ENCODE measurements at regions not wholly inside any gene's neighbourhood (a gene's known extent, or its start where the extent isn't known, plus 50 kb on each side); places are given as distances from the start of the nearest gene placed in this dataset.
"Not testable (repeated sequence)": the region's sequence is repeated elsewhere in the genome, so short reads cannot be mapped to it uniquely, and the experiment has no call there.

DNA sequence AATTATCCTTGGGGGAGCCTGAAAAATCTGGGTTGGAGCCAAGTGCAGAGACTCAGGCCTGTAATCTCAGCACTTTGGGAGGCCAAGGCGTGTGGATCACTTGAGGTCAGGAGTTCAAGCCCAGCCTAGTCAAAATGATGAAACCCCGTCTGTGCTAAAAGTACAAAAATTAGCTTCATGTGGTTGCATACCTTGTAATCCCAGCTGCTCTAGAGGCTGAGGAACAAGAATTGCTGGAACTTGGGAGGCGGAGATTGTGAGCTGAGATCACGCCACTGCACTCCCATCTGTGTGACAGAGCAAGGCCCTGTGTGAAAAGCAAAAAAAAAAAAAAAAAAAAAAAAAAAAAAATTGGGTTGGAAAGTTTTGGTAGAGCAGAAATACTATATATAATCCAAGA, 1563.6 kb upstream of the PRMT6 start:
- no peak overlapping the region for H3K27ac ChIP-seq (ENCODE audit: low read depth, low read length)
- H3K27me3 ChIP-seq (ENCODE audit: control insufficient read depth in 1 of 2, insufficient read depth in 2 of 2, low read length in 2 of 2), result no peaks in the 10 kb centered on the region
- H3K9ac ChIP-seq (ENCODE audit: low read length), result no peak overlapping the region
- no peak overlapping the region for H3K4me3 ChIP-seq (ENCODE audit: low read depth in 1 of 2, low read length in 2 of 2)
- H3K36me3 ChIP-seq (ENCODE audit: insufficient read depth, low read length), result no peaks in the 10 kb centered on the region
- no peaks in the 10 kb centered on the region for H3K4me1 ChIP-seq (ENCODE audit: insufficient read depth, low read length)
- H3K9me3 ChIP-seq (ENCODE audit: low read length), result no peaks in the 10 kb centered on the region

DNA sequence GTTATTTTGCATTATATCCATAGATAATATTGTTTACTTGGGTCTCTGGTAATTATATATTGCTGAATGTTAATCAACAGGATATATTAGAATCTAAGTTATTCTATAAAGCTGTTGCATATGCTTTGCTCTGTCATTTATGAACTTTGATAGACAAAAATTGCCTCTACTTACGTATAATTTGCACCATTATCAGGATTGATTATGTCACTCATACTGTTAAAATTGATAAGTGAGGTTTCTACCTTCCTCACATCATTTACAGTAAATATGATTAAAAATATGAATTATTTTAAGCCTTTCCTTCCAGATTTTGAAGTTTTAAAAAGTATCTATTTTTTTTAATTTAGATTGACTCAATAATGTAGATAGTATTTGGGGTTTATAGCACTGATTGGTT, 1540.4 kb upstream of the PRMT6 start:
- Histone ChIP-seq H3K27me3 (ENCODE audit: control insufficient read depth in 1 of 2, insufficient read depth in 2 of 2, low read length in 2 of 2) (no peaks in the 10 kb centered on the region), H3K4me1 (ENCODE audit: insufficient read depth, low read length) (no peaks in the 10 kb centered on the region), H3K27ac (ENCODE audit: low read depth, low read length) (no peak overlapping the region), H3K9me3 (ENCODE audit: low read length) (no peaks in the 10 kb centered on the region), H3K9ac (ENCODE audit: low read length) (no peak overlapping the region), H3K36me3 (ENCODE audit: insufficient read depth, low read length) (no peaks in the 10 kb centered on the region), H3K4me3 (ENCODE audit: low read depth in 1 of 2, low read length in 2 of 2) (no peak overlapping the region)

DNA sequence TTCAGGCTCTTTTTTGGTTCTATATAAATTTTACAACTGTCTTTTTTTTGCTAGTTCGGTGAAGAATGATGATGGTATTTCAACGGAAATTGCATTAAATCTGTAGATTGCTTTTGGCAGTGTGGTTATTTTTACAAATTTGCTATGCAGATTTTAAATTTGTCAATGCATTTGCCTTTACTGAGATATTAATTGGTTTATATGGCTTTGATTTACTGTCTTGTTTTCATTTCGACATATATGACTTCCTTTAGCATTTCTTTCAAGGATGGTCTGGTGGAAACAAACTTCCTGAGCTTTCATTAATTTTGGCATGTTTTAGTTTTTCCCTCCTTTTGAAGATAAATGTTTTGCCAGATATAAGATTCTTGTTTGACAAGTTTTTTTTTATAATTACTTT, 1522.5 kb upstream of the PRMT6 start:
- no peaks in the 10 kb centered on the region for H3K4me1 ChIP-seq (ENCODE audit: insufficient read depth, low read length)
- H3K27me3 ChIP-seq (ENCODE audit: control insufficient read depth in 1 of 2, insufficient read depth in 2 of 2, low read length in 2 of 2), result no peaks in the 10 kb centered on the region
- no peak overlapping the region for H3K9ac ChIP-seq (ENCODE audit: low read length)
- no peak overlapping the region for H3K4me3 ChIP-seq (ENCODE audit: low read depth in 1 of 2, low read length in 2 of 2)
- no peaks in the 10 kb centered on the region for H3K36me3 ChIP-seq (ENCODE audit: insufficient read depth, low read length)
- H3K27ac ChIP-seq (ENCODE audit: low read depth, low read length), result no peak overlapping the region
- no peaks in the 10 kb centered on the region for H3K9me3 ChIP-seq (ENCODE audit: low read length)

DNA sequence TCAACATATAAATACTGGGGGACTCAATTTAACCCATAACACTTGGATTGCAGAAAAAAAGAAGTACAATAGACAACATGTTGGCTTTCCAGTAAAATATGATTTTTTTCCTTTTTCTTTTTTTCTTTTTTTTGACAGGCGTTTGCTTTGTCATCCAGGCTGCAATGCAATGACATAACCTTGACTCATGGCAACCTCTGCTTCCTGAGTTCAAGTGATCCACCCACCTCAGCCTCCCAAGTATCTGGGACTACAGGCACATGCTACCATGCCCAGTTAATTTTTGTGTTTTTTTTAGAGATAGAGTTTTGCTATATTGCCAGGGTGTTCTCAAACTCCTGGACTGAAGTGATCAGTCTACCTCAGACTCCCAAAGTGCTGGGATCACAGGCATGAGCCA, 1512.0 kb upstream of the PRMT6 start:
- Histone ChIP-seq H3K4me3 (ENCODE audit: low read depth in 1 of 2, low read length in 2 of 2) (no peak overlapping the region), H3K27me3 (ENCODE audit: control insufficient read depth in 1 of 2, insufficient read depth in 2 of 2, low read length in 2 of 2) (no peaks in the 10 kb centered on the region), H3K9ac (ENCODE audit: low read length) (no peak overlapping the region), H3K27ac (ENCODE audit: low read depth, low read length) (no peak overlapping the region), H3K9me3 (ENCODE audit: low read length) (no peaks in the 10 kb centered on the region), H3K36me3 (ENCODE audit: insufficient read depth, low read length) (no peaks in the 10 kb centered on the region), H3K4me1 (ENCODE audit: insufficient read depth, low read length) (no peaks in the 10 kb centered on the region)

DNA sequence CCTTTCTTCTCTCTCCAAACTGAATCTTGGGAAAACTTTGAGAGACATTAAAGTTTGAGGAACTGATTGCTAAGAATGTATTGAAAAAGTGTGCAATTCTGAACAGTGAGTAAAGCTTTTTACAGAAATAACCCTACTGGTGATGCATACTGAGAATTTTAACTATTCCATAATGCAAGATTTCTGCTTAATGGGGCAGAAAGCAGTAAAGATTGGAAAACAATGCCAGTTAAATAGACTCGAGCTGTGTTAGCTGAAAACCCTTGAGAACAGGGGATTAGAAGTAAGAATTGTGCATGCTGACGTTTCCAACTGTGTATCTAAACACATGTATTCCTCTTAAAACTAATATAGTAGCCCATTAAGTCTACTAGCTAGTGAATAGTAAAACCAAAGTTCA, 1500.2 kb upstream of the PRMT6 start:
- Histone ChIP-seq H3K9me3 (ENCODE audit: low read length) (no peaks in the 10 kb centered on the region), H3K4me3 (ENCODE audit: low read depth in 1 of 2, low read length in 2 of 2) (no peak overlapping the region), H3K36me3 (ENCODE audit: insufficient read depth, low read length) (no peaks in the 10 kb centered on the region), H3K27me3 (ENCODE audit: control insufficient read depth in 1 of 2, insufficient read depth in 2 of 2, low read length in 2 of 2) (no peaks in the 10 kb centered on the region), H3K27ac (ENCODE audit: low read depth, low read length) (no peak overlapping the region), H3K4me1 (ENCODE audit: insufficient read depth, low read length) (no peaks in the 10 kb centered on the region), H3K9ac (ENCODE audit: low read length) (no peak overlapping the region)

DNA sequence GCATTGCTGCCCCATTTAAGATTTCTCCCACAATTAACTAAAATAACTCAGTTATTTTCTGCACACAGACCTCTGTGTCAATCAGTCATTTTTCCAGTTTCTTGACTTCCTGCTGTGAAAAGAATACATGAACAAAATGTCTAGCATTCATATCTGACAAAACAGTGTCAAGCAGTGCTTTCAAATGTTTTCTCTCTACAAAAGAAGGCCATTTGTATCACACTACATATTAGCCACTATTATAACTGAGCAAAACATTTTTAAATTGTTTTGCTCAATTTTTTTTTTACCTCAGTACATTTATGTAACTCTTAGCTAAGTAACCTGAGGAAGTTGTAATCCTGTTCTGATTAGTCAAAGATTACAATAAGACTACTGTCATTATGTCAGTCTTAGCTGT, 1498.5 kb upstream of the PRMT6 start:
- no peaks in the 10 kb centered on the region for H3K36me3 ChIP-seq (ENCODE audit: insufficient read depth, low read length)
- H3K27me3 ChIP-seq (ENCODE audit: control insufficient read depth in 1 of 2, insufficient read depth in 2 of 2, low read length in 2 of 2), result no peaks in the 10 kb centered on the region
- H3K9me3 ChIP-seq (ENCODE audit: low read length), result no peaks in the 10 kb centered on the region
- no peak overlapping the region for H3K9ac ChIP-seq (ENCODE audit: low read length)
- no peak overlapping the region for H3K4me3 ChIP-seq (ENCODE audit: low read depth in 1 of 2, low read length in 2 of 2)
- no peak overlapping the region for H3K27ac ChIP-seq (ENCODE audit: low read depth, low read length)
- H3K4me1 ChIP-seq (ENCODE audit: insufficient read depth, low read length), result no peaks in the 10 kb centered on the region

DNA sequence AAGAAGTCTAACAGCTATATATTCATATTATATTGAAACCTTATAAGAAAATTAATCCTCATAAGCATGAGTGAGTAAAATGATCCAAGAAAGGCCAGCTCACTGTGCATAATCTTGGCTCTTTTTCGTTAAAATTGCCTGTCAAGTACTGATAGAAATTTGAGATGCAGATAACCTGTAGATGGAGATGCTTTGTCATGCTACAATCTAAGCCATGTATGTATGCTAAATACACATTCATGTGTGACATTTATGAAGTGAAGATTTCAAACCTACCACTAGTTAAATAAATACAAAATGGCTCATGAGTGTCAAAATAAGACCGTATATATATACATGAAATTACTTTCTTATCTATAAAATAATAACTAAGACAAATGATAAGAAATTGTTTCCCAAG, 1491.5 kb upstream of the PRMT6 start:
- Histone ChIP-seq H3K9me3 (ENCODE audit: low read length) (no peaks in the 10 kb centered on the region), H3K4me3 (ENCODE audit: low read depth in 1 of 2, low read length in 2 of 2) (no peak overlapping the region), H3K36me3 (ENCODE audit: insufficient read depth, low read length) (no peaks in the 10 kb centered on the region), H3K27me3 (ENCODE audit: control insufficient read depth in 1 of 2, insufficient read depth in 2 of 2, low read length in 2 of 2) (no peaks in the 10 kb centered on the region), H3K9ac (ENCODE audit: low read length) (no peak overlapping the region), H3K4me1 (ENCODE audit: insufficient read depth, low read length) (no peaks in the 10 kb centered on the region), H3K27ac (ENCODE audit: low read depth, low read length) (no peak overlapping the region)

DNA sequence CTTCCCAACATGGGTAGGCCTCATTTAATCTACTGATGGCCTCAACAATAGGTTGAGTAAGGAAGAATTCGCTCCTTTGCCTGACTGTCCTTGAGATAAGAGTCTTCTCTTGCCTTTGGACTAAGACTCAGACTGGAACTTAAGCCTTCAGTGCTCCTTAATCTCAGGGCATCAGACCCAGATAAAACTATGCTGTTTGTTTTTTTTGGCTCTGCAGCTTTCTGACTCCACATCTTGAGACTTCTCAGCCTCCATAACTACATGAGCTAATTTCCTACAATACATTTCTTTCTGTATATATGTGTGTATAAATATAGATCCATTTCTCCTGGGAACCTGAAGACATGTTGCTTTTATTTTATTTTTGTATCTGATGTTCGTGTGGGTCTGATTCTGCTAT, 1470.7 kb upstream of the PRMT6 start:
- no peaks in the 10 kb centered on the region for H3K27me3 ChIP-seq (ENCODE audit: control insufficient read depth in 1 of 2, insufficient read depth in 2 of 2, low read length in 2 of 2)
- no peaks in the 10 kb centered on the region for H3K4me1 ChIP-seq (ENCODE audit: insufficient read depth, low read length)

DNA sequence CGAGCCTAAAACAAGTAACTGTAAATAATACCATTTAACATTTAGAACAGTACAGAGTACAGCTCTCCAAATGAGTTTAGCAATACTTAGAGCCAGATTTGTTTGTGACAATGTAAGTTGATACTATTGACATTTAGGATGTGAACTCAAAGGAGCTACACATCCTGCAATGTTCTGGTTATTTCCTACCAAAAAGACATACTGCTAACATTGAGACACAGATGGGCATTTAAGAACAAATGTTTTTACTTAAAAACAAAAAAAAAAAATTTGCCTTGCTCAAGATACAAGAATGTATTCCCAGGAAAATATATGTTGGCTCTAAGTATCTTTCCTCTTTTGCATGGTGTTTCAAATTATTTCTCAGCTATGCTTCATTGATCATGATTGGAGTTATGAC, 1464.8 kb upstream of the PRMT6 start:
- H3K9me3 ChIP-seq (ENCODE audit: low read length), result no peaks in the 10 kb centered on the region
- no peak overlapping the region for H3K4me3 ChIP-seq (ENCODE audit: low read depth in 1 of 2, low read length in 2 of 2)
- H3K27ac ChIP-seq (ENCODE audit: low read depth, low read length), result no peak overlapping the region
- no peaks in the 10 kb centered on the region for H3K27me3 ChIP-seq (ENCODE audit: control insufficient read depth in 1 of 2, insufficient read depth in 2 of 2, low read length in 2 of 2)
- no peaks in the 10 kb centered on the region for H3K4me1 ChIP-seq (ENCODE audit: insufficient read depth, low read length)
- H3K9ac ChIP-seq (ENCODE audit: low read length), result no peak overlapping the region
- H3K36me3 ChIP-seq (ENCODE audit: insufficient read depth, low read length), result no peaks in the 10 kb centered on the region

More for the DNA sequence above, 1470.7 kb upstream of the PRMT6 start:
- Histone ChIP-seq H3K27ac (ENCODE audit: low read depth, low read length) (no peak overlapping the region), H3K9ac (ENCODE audit: low read length) (no peak overlapping the region), H3K9me3 (ENCODE audit: low read length) (no peaks in the 10 kb centered on the region), H3K4me3 (ENCODE audit: low read depth in 1 of 2, low read length in 2 of 2) (no peak overlapping the region), H3K36me3 (ENCODE audit: insufficient read depth, low read length) (no peaks in the 10 kb centered on the region)

DNA sequence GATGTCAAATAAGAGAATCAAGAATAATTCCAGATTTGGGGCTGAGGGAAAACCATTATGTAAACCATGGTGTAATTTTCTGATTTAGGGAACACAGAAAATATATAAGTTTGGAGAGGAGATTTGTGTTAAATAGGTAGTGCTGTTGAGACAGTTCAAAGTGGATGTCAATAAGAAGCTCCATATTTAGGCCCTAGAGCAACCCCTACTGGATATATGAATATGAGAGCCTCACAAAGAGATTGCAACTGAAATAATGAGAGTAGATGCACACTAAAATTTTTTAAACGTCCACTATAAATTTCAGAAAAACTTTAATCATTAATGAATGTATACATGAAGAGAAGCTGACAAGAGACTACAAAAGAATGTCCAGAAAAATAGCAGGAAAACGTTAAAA, 1447.8 kb upstream of the PRMT6 start:
- Histone ChIP-seq H3K4me3 (ENCODE audit: low read depth in 1 of 2, low read length in 2 of 2) (no peak overlapping the region), H3K9me3 (ENCODE audit: low read length) (no peaks in the 10 kb centered on the region), H3K36me3 (ENCODE audit: insufficient read depth, low read length) (no peaks in the 10 kb centered on the region), H3K9ac (ENCODE audit: low read length) (no peak overlapping the region), H3K4me1 (ENCODE audit: insufficient read depth, low read length) (no peaks in the 10 kb centered on the region), H3K27ac (ENCODE audit: low read depth, low read length) (no peak overlapping the region), H3K27me3 (ENCODE audit: control insufficient read depth in 1 of 2, insufficient read depth in 2 of 2, low read length in 2 of 2) (no peaks in the 10 kb centered on the region)

DNA sequence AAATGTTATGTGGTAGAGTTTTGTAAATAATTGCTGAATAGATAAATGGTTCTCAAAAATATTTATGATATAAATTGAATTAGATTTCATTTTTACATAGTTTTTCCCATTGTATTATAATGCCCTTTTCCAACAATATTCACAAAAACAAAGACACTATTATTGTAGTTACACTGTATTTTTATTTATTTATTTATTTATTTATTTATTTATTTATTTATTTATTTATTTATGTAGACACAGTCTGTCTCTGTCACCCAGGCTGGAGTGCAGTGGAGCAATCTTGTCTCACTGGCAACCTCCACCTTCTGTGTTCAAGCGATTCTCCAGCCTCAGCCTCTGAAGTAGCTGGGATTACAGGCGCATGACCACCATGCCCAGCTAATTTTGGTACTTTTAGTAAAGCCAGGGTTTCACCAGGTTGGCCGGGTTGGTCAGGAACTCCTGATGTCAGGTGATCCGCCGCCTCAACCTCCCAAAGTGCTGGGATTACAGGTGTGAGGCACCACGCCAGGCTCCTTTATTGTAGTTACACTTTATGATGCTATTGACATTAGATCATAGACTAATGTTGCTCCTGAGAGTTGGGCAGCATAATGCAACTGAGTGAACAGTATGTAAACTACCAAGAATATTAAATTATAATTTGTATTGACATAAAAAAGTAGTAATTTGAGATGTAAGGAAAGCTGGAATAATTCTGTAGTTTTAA, 1430.0 kb upstream of the PRMT6 start:
- no peaks in the 10 kb centered on the region for H3K27me3 ChIP-seq (ENCODE audit: control insufficient read depth in 1 of 2, insufficient read depth in 2 of 2, low read length in 2 of 2)
- no peak overlapping the region for H3K27ac ChIP-seq (ENCODE audit: low read depth, low read length)
- no peak overlapping the region for H3K9ac ChIP-seq (ENCODE audit: low read length)
- no peaks in the 10 kb centered on the region for H3K4me1 ChIP-seq (ENCODE audit: insufficient read depth, low read length)
- no peak overlapping the region for H3K4me3 ChIP-seq (ENCODE audit: low read depth in 1 of 2, low read length in 2 of 2)
- no peaks in the 10 kb centered on the region for H3K36me3 ChIP-seq (ENCODE audit: insufficient read depth, low read length)
- H3K9me3 ChIP-seq (ENCODE audit: low read length), result no peaks in the 10 kb centered on the region

DNA sequence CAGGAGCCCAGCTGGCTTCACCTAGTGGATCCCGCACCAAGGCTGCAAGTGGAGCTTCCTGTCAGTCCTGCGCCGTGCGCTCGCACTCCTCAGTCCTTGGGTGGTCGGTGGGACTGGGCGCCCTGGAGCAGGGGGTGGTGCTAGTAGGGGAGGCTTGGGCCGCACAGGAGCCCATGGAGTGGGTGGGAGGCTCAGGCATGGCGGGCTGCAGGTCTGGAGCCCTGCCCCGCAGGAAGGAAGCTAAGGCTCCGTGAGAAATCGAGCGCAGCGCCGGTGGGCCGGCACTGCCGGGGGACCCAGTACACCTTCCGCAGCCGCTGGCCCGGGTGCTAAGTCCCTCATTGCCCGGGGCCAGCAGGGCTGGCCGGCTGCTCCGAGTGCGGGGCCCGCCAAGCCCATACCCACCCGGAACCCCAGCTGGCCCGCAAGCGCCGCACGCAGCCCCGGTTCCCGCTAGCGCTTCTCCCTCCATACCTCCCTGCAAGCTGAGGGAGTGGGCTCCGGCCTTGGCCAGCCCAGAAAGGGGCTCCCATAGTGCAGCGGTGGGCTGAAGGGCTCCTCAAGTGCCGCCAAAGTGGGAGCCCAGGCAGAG, 1425.2 kb upstream of the PRMT6 start:
- not testable (repeated sequence) for H3K36me3 ChIP-seq (ENCODE audit: insufficient read depth, low read length); H3K27me3 ChIP-seq (ENCODE audit: control insufficient read depth in 1 of 2, insufficient read depth in 2 of 2, low read length in 2 of 2); H3K4me1 ChIP-seq (ENCODE audit: insufficient read depth, low read length)

More for the DNA sequence above, 1425.2 kb upstream of the PRMT6 start:
- H3K9ac ChIP-seq (ENCODE audit: low read length); H3K27ac ChIP-seq (ENCODE audit: low read depth, low read length); H3K9me3 ChIP-seq (ENCODE audit: low read length); H3K4me3 ChIP-seq (ENCODE audit: low read depth in 1 of 2, low read length in 2 of 2): not testable (repeated sequence)

All from muscle layer of colon (tissue), 2 donors.